Pancreas (tissue), 10 donors: ENCODE measurements at regions not wholly inside any gene's neighbourhood (a gene's known extent, or its start where the extent isn't known, plus 50 kb on each side); places are given as distances from the start of the nearest gene placed in this dataset.

ENCODE experiments used
- ATAC-seq, 4 donors: fragments of 200-7000 bp; cut with Tn5 transposase; one replicate each; pipeline versions ENCODE4 v1.8.0 to v1.9.1; 2020; ENCODE audit warnings: mild to moderate bottlenecking in 4 of 4, moderate library complexity in 4 of 4
- DNase-seq, 6 donors: peaks; one replicate each; pipeline ENCODE4 v3.0.0-alpha.2; 2020
- FAIRE-seq: peaks from 2 replicates; lab custom pipeline; 2012; peaks lifted over from hg19 to GRCh38; lab: Jason Lieb, UNC
- H3K27ac ChIP-seq, 4 donors: fragments of 200-600 bp; sonication (generic); 1 replicate in 3 of 4; 2 replicates in 1 of 4; pipeline versions ENCODE4 v1.5.0 to v1.8.0; 2020
- H3K27me3 ChIP-seq, 4 donors: fragments of 200-600 bp; one replicate each; pipeline ENCODE4 v1.8.0; 2021
- H3K36me3 ChIP-seq, 3 donors: fragments of 200-600 bp; sonication (generic) in 1 of 3; one replicate each; pipeline versions ENCODE4 v1.5.0 to v1.8.0; 2020 to 2021
- H3K4me1 ChIP-seq, 3 donors: fragments of 200-600 bp; one replicate each; pipeline ENCODE4 v1.8.0; 2021
- H3K4me3 ChIP-seq, 4 donors: fragments of 200-600 bp; sonication (generic) in 2 of 4; one replicate each; pipeline versions ENCODE4 v1.5.0 to v1.8.0; 2020 to 2021
- H3K9me3 ChIP-seq, 4 donors: fragments of 200-600 bp; one replicate each; pipeline ENCODE4 v1.8.0; 2021
- WGBS, 2 donors: extraction: QIAGEN DNeasy Blood & Tissue Kit; methylation state at CpG; one replicate each; pipeline ENCODE4 v1.1.7; 2013; 5-methylcytosine and 5-hydroxymethylcytosine counted together
- intact Hi-C, 3 donors: fragments of 100-400 bp; cut with DNase I; formaldehyde crosslinking; loops; one replicate each; pipeline versions ENCODE4 v1.11.1 to v1.14.2; 2022
- TF ChIP-seq, protein P1 (sequence below), 4 donors: fragments of 200-600 bp; sonication (generic) in 3 of 4; IDR thresholded peaks; one replicate each; pipeline versions ENCODE4 v1.5.0 to v1.8.0; 2021; ENCODE audit warnings: antibody characterized with exemption in 4 of 4
- donor health status: healthy with polysubstance abuse.
- donor health status: DM: no; HTN: no; CAD: no; lungs with moderate emphysema.
- donor health status: DM: no; HTN: no; CAD: no.
- donor health status: control.
- donor health status: control.
- donor health status: Bipolar disorder and iron deficiency.
- donor health status: DM: yes; HTN: yes; CAD: no.
- donor health status: DM: no; HTN: no; CAD: no.
- donor health status: DM: no; HTN: no; CAD: no.
- donor health status: DM: yes; HTN: yes; CAD: no.

DNA sequence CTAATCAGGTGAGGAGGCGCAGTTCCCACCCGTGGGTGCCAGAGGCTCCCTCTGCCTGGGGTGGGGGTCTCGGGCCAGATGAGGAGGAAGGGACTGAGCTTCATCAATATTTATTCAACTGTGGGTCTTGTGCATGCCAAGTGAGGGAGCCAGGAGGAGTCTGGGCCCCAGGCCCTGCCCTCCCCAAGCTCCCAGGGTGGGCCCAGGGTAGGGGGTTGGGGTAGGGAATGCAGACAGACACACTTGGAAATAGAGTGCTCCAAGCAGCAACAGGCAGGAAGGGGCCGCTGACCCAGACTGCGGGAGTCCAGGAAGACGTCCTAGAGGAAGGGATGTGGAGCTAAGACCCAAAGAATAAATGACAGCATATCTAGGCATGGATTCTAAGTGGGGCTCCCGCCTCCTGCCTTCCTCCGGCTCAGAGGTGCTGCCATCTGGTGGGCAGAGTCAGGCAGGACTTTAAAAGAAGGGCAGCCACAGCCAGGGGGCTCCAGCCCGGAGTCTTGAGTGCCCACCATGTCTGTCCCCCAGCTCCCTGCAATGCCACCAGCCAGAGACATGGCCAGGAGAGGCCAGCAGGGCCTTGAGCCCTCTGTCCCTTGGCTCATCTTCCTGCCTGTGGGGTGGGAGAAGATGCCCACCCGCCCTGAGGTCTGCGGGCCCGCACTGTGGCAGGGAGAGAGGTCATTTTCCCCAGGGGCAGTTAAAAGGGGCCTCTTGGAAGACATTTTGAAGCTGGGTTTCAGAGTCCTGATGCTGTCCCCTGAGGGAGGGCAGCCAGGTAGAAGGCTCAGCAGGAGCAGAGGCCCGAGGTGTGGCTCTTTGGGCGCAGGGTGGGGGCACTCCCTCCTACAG, 70.1 kb downstream of the PHETA1 start:
- intact Hi-C loops: no loop called here
- ATAC-seq: peak in 3 of 4 donors; percentile 72 to 79 (median 72)

DNA sequence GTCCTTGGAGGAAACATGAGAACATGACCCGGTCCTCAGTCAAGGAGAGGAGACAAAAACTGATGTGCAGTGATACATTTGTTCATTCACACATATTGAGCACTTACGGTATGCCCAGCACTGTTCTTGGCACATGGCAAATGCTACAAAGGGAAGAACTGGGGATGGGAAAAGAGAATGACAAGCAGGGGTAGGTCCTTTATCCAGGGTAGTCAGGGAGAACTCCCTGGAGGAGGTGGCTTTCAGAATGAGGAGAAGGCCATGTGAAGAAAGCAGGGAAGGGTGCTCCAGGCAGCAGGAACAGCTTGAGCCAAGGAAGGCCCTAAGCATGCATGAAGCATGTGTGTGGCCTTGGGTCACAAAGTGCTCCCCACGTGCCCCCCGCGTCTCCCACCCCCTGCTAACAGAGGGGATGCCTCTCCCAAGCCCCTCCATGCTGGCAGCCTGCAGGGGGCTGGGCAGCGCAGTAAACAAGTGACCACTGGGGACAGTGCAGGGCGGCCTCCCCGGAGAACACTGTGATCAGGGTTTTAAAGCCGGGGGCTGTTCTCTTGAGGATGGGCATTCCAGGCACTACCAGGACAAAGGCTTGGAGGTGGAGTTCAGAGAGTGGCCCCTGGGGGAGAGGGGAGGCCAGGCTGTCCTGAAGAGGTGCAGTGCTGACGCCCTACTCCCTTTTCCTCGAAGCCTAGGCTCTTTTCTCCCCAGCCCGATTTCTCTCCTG, 71.0 kb downstream of the PHETA1 start:
- Histone ChIP-seq H3K27ac (no peak overlapping the region), H3K4me3 (no peak overlapping the region), H3K4me1 (no peaks in the 10 kb centered on the region), H3K9me3 (no peaks in the 10 kb centered on the region), H3K36me3 (no peaks in the 10 kb centered on the region), H3K27me3 (no peaks in the 10 kb centered on the region)
- TF ChIP-seq, protein P1, sequence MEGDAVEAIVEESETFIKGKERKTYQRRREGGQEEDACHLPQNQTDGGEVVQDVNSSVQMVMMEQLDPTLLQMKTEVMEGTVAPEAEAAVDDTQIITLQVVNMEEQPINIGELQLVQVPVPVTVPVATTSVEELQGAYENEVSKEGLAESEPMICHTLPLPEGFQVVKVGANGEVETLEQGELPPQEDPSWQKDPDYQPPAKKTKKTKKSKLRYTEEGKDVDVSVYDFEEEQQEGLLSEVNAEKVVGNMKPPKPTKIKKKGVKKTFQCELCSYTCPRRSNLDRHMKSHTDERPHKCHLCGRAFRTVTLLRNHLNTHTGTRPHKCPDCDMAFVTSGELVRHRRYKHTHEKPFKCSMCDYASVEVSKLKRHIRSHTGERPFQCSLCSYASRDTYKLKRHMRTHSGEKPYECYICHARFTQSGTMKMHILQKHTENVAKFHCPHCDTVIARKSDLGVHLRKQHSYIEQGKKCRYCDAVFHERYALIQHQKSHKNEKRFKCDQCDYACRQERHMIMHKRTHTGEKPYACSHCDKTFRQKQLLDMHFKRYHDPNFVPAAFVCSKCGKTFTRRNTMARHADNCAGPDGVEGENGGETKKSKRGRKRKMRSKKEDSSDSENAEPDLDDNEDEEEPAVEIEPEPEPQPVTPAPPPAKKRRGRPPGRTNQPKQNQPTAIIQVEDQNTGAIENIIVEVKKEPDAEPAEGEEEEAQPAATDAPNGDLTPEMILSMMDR (IDR thresholded peaks at IDR 0.05): no peak
- ATAC-seq (no peak), FAIRE-seq (no peak), DNase-seq (no peak)
- intact Hi-C loops: no loop called here
- 69 to 81% methylated on average over 12 of the region's 12 CpGs for WGBS, 2 donors

More for the DNA sequence above, 70.1 kb downstream of the PHETA1 start:
- no peak overlapping the region for H3K4me3 ChIP-seq
- no peaks in the 10 kb centered on the region for H3K27me3 ChIP-seq
- no peaks in the 10 kb centered on the region for H3K9me3 ChIP-seq
- H3K36me3 ChIP-seq: no peaks in the 10 kb centered on the region
- FAIRE-seq (no peak), DNase-seq (peak in 4 of 6 donors; percentile 9 to 77 (median 52))
- no peak overlapping the region for H3K27ac ChIP-seq
- H3K4me1 ChIP-seq: no peaks in the 10 kb centered on the region
- WGBS, 2 donors: 55 to 57% methylated on average over 13 to 14 of the region's 14 CpGs
- TF ChIP-seq, protein P1 (IDR thresholded peaks at IDR 0.05): peak; percentile 61 to 77 (median 66)

DNA sequence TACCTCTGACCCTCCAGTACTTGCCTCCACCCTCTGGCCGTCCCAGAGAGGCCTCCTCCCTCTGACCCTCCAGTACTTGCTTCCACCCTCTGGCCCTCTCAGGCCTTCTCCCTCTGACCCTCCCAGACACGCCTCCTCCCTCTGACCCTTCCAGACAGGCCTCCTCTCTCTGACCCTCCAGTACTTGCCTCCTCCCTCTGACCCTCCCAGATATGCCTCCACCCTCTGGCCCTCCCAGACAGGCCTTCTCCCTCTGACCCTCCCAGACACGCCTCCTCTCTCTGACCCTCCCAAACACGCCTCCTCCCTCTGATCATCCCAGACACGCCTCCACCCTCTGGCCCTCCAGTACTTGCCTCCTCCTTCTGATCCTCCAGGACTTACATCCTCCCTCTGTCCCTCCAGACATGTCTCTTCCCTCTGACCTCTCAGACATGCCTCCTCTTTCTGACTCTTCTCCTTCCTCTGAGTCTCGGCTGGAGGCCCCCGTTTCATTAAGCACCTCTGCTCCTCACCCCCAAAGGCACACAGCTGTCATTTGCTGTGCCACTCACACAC, 71.9 kb downstream of the PHETA1 start:
- intact Hi-C loops: no loop called here
- FAIRE-seq: no peak
- no peaks in the 10 kb centered on the region for H3K9me3 ChIP-seq
- H3K4me1 ChIP-seq: no peaks in the 10 kb centered on the region
- TF ChIP-seq, protein P1 (IDR thresholded peaks at IDR 0.05): no peak
- H3K27me3 ChIP-seq: no peaks in the 10 kb centered on the region
- WGBS, 2 donors: 75 to 84% methylated on average over 7 of the region's 7 CpGs
- DNase-seq: no peak
- H3K36me3 ChIP-seq: no peaks in the 10 kb centered on the region
- ATAC-seq: no peak
- no peak overlapping the region for H3K4me3 ChIP-seq
- H3K27ac ChIP-seq: no peak overlapping the region

DNA sequence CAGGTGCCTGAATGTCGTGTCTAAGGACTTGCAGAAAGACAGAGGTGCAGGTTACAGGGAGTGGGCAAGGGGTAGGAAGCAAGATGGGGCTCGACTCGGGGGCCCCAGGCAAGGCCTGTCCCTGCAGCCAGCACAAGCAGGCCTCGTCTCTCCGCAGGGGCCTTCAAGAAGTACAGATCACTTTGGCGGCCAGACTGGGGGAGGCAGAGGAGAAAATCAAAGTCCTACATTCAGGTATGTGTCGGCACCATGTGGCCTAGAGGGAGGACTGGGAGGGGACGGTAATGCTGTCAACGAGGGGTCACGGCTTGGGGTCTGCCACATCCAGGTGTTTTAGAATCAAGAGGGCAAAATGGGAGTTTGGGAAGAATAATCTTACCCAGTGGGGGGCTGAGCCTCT, 73.7 kb downstream of the PHETA1 start:
- Histone ChIP-seq H3K4me1 (no peaks in the 10 kb centered on the region), H3K27me3 (no peaks in the 10 kb centered on the region), H3K27ac (no peak overlapping the region), H3K4me3 (no peak overlapping the region), H3K36me3 (no peaks in the 10 kb centered on the region), H3K9me3 (no peaks in the 10 kb centered on the region)
- DNase-seq: no peak
- TF ChIP-seq, protein P1 (IDR thresholded peaks at IDR 0.05): no peak
- no peak for FAIRE-seq
- intact Hi-C loops: no loop called here
- no peak for ATAC-seq
- 77 to 78% methylated on average over 10 of the region's 10 CpGs for WGBS, 2 donors
